HepG2 (cell line): ENCODE measurements at regions not wholly inside any gene's neighbourhood (a gene's known extent, or its start where the extent isn't known, plus 50 kb on each side); places are given as distances from the start of the nearest gene placed in this dataset.

Source experiments
- ATAC-seq: fragments of 200-7000 bp; cut with Tn5 transposase; 3 replicates; pipeline ENCODE4 v1.9.1; 2020; ENCODE audit warnings: mild to moderate bottlenecking, moderate library complexity
- BruUV-seq: library from RNA; stranded (reverse); fragments of 400-500 nt; replicated peaks from 2 replicates; lab custom pipeline; 2021; lab: Mats Ljungman, UMichigan
- CTCF ChIA-PET: fragments of 300-600 bp; formaldehyde crosslinking; extraction: SDS; loops from one replicate; lab custom pipeline; 2021; ENCODE audit warnings: low total read pairs, inconsistent platforms, low intra/inter-chr PET ratio; lab: Yijun Ruan, JAX
- POLR2A ChIA-PET: fragments of 350-600 bp; sonication (Branson Sonifier 250); formaldehyde crosslinking; loops from one replicate; lab custom pipeline; 2020; ENCODE audit warnings: antibody characterized with exemption, inconsistent platforms; lab: Yijun Ruan, JAX
- DNase-seq: peaks from one replicate; pipeline ENCODE4 v3.0.0-alpha.2; 2015; ENCODE audit warnings: low spot score
- FAIRE-seq: peaks from 3 replicates; lab custom pipeline; 2011; peaks lifted over from hg19 to GRCh38; lab: Jason Lieb, UNC
- H2AFZ ChIP-seq: one replicate; pipeline ENCODE4 v1.6.1; 2011; ENCODE audit warnings: low read length, inconsistent platforms
- H3K27ac ChIP-seq: fragments of 300-600 bp; 3 replicates; pipeline ENCODE4 v1.8.0; 2011; ENCODE audit warnings: mixed run types, mild to moderate bottlenecking, mixed read lengths, low read length, inconsistent platforms; ENCODE audit not compliant: insufficient read depth; ENCODE audit errors: extremely low read length
- H3K27me3 ChIP-seq, 2 experiments: fragments of 200-600 bp in 1 of 2; 2 replicates in 1 of 2; 3 replicates in 1 of 2; pipeline versions ENCODE4 v1.6.0 to v1.8.0; 2011; ENCODE audit warnings: low read length in 2 of 2, mild to moderate bottlenecking in 2 of 2, moderate library complexity in 2 of 2, inconsistent platforms in 1 of 2; ENCODE audit not compliant: insufficient read depth in 2 of 2, control insufficient read depth in 1 of 2
- H3K36me3 ChIP-seq, 2 experiments: fragments of 200-600 bp in 1 of 2; replicated peaks in 1 of 2; 2 replicates in 1 of 2; 3 replicates in 1 of 2; pipeline versions ENCODE4 v1.5.1 to v1.8.0; 2011; ENCODE audit warnings: low read length in 2 of 2, inconsistent platforms in 1 of 2; ENCODE audit not compliant: insufficient read depth in 2 of 2, control insufficient read depth in 1 of 2
- H3K4me1 ChIP-seq: 2 replicates; pipeline ENCODE4 v1.5.1; 2012; ENCODE audit warnings: low read length, inconsistent platforms; ENCODE audit not compliant: insufficient read depth
- H3K4me2 ChIP-seq: 2 replicates; pipeline ENCODE4 v1.6.0; 2011; ENCODE audit warnings: low read depth, low read length, inconsistent platforms
- H3K4me3 ChIP-seq, 3 experiments: fragments of 200-600 bp in 1 of 3; sonication (generic), shearing (Covaris generic) in 1 of 3; replicated peaks in 1 of 3; 2 replicates each; pipeline ENCODE4 v1.5.1; 2011 to 2016; ENCODE audit warnings: low read length in 3 of 3, inconsistent platforms in 2 of 3, low read depth in 2 of 3, mild to moderate bottlenecking in 2 of 3, control low read depth in 1 of 3, mixed read lengths in 1 of 3; ENCODE audit not compliant: insufficient read depth in 1 of 3
- H3K79me2 ChIP-seq: one replicate; pipeline ENCODE4 v1.6.1; 2011; ENCODE audit warnings: low read length, inconsistent platforms; ENCODE audit not compliant: insufficient read depth
- H3K9ac ChIP-seq: 2 replicates; pipeline ENCODE4 v1.6.0; 2011; ENCODE audit warnings: mild to moderate bottlenecking, low read depth, low read length, inconsistent platforms; ENCODE audit not compliant: insufficient read depth
- H3K9me3 ChIP-seq: 2 replicates; pipeline ENCODE4 v1.5.1; 2012; ENCODE audit warnings: mild to moderate bottlenecking, low read length
- H4K20me1 ChIP-seq: 2 replicates; pipeline ENCODE4 v1.6.0; 2011; ENCODE audit warnings: inconsistent platforms, mild to moderate bottlenecking, low read length, moderate library complexity; ENCODE audit not compliant: insufficient read depth
- FOXO1 ChIP-seq: sonication (generic); formaldehyde crosslinking; IDR thresholded peaks from 2 replicates; pipeline ENCODE4 v1.4.0; 2020; ENCODE audit warnings: missing genetic modification reagents
- RBM22 ChIP-seq: fragments of 200-400 bp; formaldehyde crosslinking; optimal IDR thresholded peaks from 2 replicates; pipeline ENCODE3; 2017; ENCODE audit warnings: mild to moderate bottlenecking, low read length, moderate library complexity
- SMAD3 ChIP-seq: sonication (generic); formaldehyde crosslinking; IDR thresholded peaks from 2 replicates; pipeline ENCODE4 v1.4.0; 2020; ENCODE audit warnings: missing genetic modification reagents
- TCF12 ChIP-seq, 2 experiments: fragments of 450-650 bp in 1 of 2; sonication (generic) in 1 of 2; formaldehyde crosslinking in 1 of 2; IDR thresholded peaks; 2 replicates each; pipeline versions ENCODE4 v1.6.1 to v1.8.0; 2017 to 2022; ENCODE audit warnings: antibody characterized with exemption in 1 of 2, mild to moderate bottlenecking in 1 of 2, missing genetic modification reagents in 1 of 2, moderate library complexity in 1 of 2
- ZBTB26 ChIP-seq: IDR thresholded peaks from 2 replicates; pipeline ENCODE4 v1.6.1; 2016; ENCODE audit warnings: missing compliant biosample characterization, missing genetic modification reagents, borderline replicate concordance
- ZNF124 ChIP-seq: sonication (generic); formaldehyde crosslinking; IDR thresholded peaks from 2 replicates; pipeline ENCODE4 v1.4.0; 2020; ENCODE audit warnings: missing genetic modification reagents
- ZNF335 ChIP-seq: sonication (generic); formaldehyde crosslinking; IDR thresholded peaks from 2 replicates; pipeline ENCODE4 v1.4.0; 2020; ENCODE audit warnings: missing genetic modification reagents
- ZNF451 ChIP-seq: sonication (generic); formaldehyde crosslinking; IDR thresholded peaks from 2 replicates; pipeline ENCODE4 v1.5.0; 2020; ENCODE audit warnings: mild to moderate bottlenecking, missing genetic modification reagents
- ZNF597 ChIP-seq: sonication (generic); formaldehyde crosslinking; IDR thresholded peaks from 2 replicates; pipeline ENCODE4 v1.5.0; 2020; ENCODE audit warnings: missing genetic modification reagents
- ZNF724P ChIP-seq: sonication (generic); formaldehyde crosslinking; IDR thresholded peaks from 2 replicates; pipeline ENCODE4 v1.8.0; 2022; ENCODE audit warnings: missing genetic modification reagents, borderline replicate concordance
- WGBS: methylation state at CpG from one replicate; pipeline ENCODE4 v1.1.6; 2017; ENCODE audit warnings: low lambda C conversion rate; 5-methylcytosine and 5-hydroxymethylcytosine counted together
- in situ Hi-C: cut with HindIII; loops from 2 replicates; pipeline ENCODE4 v1.10.0; 2017; ENCODE audit warnings: low pct_unique_long_range_greater_than_20kb; ENCODE audit not compliant: extremely low pct_ligation_motif_present
- intact Hi-C: fragments of 100-400 bp; cut with micrococcal nuclease; formaldehyde crosslinking; loops from one replicate; pipeline ENCODE4 v1.10.0; 2022; ENCODE audit not compliant: unreplicated experiment

GRCh38 chr4:152165846-152166245 is 370.0 kb downstream of the FBXW7 start:
- FAIRE-seq: no peak
- Histone ChIP-seq H3K4me3 (no peak overlapping the region), H3K79me2 (no peaks in the 10 kb centered on the region), H3K4me1 (no peaks in the 10 kb centered on the region), H4K20me1 (no peaks in the 10 kb centered on the region), H3K9me3 (no peaks in the 10 kb centered on the region), H3K36me3 (no peaks in the 10 kb centered on the region), H3K4me2 (no peak overlapping the region), H3K27ac (no peak overlapping the region), H3K9ac (no peak overlapping the region), H2AFZ (no peak overlapping the region), H3K27me3 (peaks cover 0 to 4% of the 10 kb centered on the region in 2 experiments; a peak in 1 of 5 replicates)
- WGBS: 18% methylated on average over 4 of the region's 4 CpGs
- DNase-seq: no peak
- ChIA-PET POLR2A (no interaction called here), CTCF (no interaction called here)
- no peak for ATAC-seq
- TF ChIP-seq ZNF124 (CRISPR knock-in tag) (no peak), SMAD3 (CRISPR knock-in tag) (no peak), ZNF335 (no peak), ZNF724P (CRISPR knock-in tag) (no peak), RBM22 (no peak), TCF12 (IDR thresholded peaks at IDR 0.05) (no peak), TCF12 (CRISPR knock-in tag; IDR thresholded peaks at IDR 0.05) (no peak), ZNF451 (CRISPR knock-in tag) (no peak), ZBTB26 (no peak), ZNF597 (no peak), FOXO1 (CRISPR knock-in tag) (no peak)
- in situ Hi-C loops: no loop called here
- intact Hi-C loops: no loop called here
- no TSS peak for BruUV-seq
